ENCODE measurements at regions not wholly inside any gene's neighbourhood (a gene's known extent, or its start where the extent isn't known, plus 50 kb on each side); places are given as distances from the start of the nearest gene placed in this dataset.

DNA sequence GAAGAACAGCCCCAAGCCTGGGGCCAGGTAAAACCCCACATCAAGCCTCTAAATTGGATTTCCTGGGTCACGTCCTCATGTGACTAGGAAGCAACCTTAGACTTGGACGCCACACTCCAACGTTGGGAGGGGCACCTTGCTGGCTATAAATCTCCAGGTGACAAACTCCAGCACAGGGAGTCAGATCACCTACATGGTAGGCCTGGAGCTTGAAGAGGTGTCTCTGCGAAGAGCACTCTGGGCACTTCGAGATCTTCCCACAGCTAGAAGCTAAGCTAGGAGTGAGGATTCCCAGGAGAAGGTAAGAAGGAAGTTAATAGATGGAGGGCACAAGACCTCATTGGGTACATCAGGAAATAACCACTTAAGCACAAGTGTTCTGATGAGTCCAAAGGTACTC is 77.1 kb upstream of the GNAZ start:
- no peak for ATAC-seq
- intact Hi-C loops (cut with DNase I) = no loop called here
- DNase-seq = no peak

DNA sequence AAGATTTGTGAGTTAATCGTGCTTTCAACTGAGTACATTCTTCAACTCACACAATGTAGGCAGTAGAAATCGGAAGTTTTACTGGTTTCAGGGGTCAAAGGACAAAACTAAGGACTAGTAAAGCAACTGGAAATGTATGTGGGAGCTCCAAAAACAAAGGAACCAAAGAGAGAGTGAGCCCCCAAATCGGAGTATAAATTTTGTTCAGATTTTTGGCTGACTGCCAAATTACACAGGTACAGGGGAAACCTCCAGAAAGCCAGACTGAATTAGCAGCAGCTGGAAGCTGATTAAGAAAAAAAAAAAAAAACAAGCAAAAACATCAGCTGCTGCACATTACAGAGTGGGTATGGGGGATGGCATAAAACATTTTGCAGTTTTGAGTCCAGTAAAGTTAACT is 75.2 kb upstream of the GNAZ start:
- no peak for DNase-seq
- intact Hi-C loops (cut with DNase I) = no loop called here
- ATAC-seq = no peak

DNA sequence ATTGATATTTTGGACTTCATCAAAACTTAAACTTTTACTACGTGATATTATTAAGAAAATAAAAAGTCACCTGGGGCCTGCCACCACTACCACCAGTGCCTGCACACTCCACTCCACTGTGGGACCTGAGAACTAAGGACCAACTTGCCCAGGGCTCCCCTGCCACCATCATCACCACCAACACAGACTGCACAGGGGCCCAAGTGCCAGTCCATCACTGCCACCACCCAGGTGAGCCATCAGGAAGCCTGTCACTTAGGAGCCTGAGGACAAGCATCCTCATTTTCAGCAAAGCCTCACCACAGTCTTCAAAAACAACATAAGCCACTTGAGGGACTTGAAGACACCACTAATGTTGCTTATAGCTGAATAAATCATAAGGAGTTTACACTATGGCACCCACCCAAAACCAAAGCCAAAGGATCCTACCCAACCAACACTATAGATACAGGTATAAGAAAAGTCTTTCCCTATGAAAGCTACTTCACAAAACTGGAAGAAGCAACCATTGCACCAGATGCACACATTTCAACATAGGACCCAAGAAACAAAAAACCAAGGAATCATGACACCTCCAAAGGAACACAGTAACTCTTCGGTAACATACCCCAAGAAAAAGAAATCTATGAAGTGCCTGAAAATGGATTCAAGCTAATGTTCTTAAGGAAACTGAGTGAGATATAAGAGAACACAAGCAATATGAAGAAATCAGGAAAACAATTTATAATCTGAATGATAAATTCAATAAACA is 73.6 kb upstream of the GNAZ start:
- ATAC-seq (no peak), DNase-seq (no peak)
- intact Hi-C loops (cut with DNase I) = no loop called here

DNA sequence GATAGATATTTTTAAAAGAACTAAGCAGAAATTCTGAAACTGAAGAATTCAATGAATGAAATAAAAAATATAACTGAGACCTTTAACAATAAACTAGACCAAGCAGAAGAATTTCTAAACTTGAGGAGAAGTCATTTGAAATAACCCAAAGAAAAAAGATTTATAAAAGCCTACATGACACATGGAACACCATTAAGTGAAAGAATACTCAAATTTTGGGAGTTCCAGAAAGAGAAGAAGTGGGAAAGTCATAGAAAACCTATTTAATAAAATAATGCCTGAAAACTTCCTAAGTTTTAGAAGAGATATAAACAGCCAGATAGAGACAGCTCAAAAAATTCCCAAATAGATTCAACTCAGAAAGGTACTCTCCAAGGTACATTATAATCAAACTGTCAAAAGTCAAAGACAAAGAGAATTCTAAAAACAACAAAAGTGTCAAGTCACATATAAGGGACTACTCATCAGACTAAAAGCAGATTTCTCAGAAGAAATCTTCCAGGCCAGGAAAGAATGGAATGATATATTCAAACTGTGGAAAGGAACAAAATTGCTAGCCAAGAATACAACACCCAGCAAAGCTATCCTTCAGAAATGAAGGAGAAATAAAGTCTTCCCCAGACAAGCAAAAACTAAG is 72.9 kb upstream of the GNAZ start:
- ATAC-seq = no peak
- intact Hi-C loops (cut with DNase I) = no loop called here
- DNase-seq = no peak

DNA sequence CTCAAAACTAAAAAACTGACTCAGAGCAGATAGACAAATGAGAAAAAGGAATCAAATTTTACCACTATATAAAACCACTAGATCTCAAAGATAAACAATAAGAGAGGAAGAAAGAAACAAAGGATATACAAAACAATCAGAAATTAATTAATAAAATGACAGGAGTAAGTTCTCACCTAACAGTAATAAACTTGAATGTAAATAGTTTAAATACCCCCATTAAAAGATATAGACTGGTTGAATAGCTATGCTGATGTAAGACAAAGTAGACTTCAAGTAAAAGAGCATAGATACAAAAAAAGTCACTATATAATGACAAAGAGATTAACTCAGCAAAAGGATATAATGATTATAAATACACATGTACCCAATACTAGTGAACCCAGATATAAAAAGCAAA is 72.3 kb upstream of the GNAZ start:
- intact Hi-C loops (cut with DNase I) = no loop called here
- DNase-seq = no peak
- ATAC-seq = no peak

DNA sequence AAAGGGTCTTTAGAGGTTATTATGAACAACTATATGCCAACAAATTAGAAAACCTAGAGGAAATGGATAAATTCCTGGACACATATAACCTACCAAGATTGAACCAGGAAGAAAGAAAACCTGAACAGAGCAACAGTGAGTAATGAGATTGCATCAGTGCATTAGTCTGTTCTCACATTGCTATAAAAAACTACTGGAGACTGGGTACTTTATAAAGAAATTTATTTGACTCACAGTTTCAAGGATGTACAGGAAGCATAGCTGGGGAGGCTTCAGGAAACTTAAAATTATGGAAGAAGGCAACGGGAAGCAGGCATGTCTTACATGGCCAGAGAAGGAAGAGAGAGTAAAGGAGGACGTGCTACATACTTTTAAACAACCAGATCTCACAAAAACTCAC is 70.8 kb upstream of the GNAZ start:
- DNase-seq (no peak), ATAC-seq (no peak)
- intact Hi-C loops (cut with DNase I) = no loop called here

DNA sequence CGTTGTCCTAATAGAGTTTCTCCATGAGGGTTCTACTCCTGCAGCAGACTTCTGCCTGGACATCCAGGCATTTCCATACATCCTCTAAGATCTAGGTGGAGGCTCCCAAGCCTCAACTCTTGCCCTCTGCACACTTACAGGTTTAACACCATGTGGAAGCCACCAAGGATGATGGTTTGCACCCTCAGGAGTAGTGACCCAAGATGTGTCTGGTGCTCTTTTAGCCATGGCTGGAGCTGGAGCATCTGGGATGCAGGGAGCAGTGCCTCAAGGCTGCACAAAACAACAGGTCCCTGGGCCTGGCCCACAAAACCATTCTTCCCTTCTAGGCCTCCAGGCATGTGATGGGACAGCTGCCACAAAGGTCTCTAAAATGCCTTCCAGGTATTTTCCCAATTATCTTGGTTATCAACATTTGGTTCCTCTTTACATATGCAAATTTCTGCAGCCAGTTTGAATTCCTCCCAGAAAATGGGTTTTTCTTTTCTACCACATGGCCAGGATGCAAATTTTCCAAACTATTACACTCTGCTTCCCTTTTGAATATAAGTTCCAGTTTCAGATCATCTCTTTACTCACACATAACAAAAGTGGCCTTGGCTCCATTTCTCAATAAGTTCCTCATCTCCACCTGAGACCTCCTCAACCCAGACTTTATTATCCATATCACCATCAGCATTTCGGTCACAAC is 69.5 kb upstream of the GNAZ start:
- no peak for DNase-seq
- intact Hi-C loops (cut with DNase I) = no loop called here
- ATAC-seq = no peak

DNA sequence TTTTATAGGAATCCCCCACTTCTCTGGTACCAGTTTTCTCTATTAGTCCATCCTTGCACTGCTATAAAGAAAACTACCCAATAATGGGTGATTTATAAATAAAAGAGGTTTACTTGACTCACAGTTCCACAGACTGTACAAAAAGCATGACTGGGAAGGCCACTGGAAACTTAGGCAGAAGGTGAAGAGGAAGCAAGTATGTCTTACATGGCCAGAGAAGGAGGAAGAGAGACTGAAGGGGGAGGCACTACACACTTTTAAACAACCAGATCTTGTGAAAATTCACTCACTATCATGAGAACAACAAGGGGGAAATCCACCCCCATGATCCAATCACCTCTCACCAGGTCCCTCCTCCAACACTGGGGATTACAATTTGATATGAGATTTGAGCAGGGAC is 68.9 kb upstream of the GNAZ start:
- ATAC-seq (no peak), DNase-seq (no peak)
- intact Hi-C loops (cut with DNase I) = no loop called here

DNA sequence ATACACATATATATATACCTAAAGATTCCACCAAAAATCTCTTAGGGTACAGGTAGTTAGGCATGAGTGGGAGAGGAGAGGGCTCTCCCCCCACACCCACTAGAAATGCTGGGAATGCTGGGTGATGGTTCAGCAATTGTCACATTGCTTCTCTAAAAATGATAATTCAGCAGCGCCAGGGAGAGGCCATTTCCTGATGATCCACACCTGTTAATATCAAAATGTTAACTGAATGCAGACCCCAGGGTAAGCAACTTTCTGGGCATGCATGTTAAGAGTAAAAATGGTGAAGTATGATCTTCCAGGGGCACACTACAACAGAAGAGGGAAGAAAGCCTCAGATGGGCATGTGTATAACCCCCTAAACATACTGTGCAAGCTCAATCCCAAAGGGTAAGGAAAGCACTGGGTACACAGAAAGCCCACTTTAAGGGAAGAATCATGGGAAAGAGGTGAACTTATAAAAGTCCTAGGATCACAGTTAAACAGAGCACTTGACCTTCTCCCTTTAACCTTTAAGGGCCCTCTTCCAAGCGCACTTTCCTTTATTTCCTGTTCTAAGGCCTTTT is 67.6 kb upstream of the GNAZ start:
- ATAC-seq (no peak), DNase-seq (no peak)
- intact Hi-C loops (cut with DNase I) = no loop called here

DNA sequence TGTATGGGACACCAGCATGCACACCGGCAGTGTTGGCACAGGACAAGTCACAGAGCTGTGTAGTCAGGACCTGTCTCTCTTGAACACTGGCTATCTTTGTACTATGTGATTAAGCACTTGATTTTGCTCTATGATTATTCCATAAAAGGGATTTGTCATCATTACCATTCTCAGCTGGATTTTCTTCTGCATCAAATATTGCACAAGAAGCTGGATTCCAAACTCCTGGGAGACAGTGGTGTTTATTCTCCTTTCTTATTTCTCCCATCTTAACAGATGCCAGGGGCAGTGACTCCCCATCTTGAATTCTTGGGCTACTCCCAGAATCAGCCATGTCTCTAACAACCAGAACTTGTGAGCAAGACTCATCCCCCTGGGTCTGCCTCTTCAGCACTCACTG is 62.5 kb upstream of the GNAZ start:
- intact Hi-C loops (cut with DNase I) = no loop called here
- ATAC-seq (no peak), DNase-seq (no peak)

DNA sequence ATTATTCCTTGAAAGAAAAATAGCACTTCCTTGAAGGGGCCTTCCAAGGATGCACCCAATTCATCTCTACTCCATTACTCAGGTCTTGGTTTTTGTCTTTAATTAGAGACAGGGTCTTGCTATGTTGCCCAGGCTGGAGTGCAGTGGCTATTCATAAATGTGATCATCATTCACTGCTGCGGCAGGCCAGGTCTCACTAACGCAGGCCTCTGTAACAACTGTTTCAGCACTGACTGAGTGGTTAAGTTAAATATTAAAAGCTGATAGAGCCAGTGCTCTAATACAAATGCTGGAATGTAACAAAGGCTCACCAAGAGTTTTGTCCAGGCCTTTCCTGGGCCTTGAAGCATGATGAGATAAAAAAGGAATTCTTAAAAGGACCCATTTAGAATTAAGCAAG is 61.4 kb upstream of the GNAZ start:
- intact Hi-C loops (cut with DNase I) = no loop called here
- no peak for DNase-seq
- no peak for ATAC-seq
